Globus pallidus (tissue), 1 donor: ENCODE measurements at regions not wholly inside any gene's neighbourhood (a gene's known extent, or its start where the extent isn't known, plus 50 kb on each side); places are given as distances from the start of the nearest gene placed in this dataset.

ENCODE experiments used
- DNase-seq: peaks from one replicate; pipeline ENCODE4 v3.0.0-alpha.2; 2015; ENCODE audit warnings: low spot score

DNA sequence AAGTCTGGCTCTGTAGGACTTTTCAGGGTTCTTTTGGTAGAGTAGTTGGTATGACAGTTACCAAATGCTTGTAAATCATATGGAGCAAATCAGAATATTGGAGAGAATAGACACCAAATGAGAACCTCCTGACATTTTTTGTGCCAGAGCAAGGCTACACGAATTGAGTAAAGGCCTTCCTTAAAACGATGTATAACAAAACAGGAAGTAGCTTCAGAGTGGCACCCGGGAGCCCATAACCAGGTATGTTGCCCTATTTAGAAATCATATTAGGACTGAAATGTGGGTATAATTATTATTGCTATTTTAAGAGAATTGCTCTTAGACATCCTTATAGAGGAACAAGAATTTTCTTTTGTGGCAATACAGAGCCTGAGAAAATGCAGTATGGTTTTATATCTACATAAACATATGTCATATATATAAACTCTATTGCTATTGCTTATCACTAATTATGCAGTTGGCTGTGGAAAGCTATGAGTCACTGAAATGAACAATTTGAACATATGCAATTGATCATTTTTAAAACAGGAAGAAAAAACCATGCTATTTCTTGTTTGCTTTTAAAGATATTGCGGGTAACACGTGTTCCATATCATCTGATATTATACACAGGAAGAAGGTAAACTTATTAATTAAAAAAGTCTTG, 197.4 kb upstream of the MTPN start:
- no peak for DNase-seq

DNA sequence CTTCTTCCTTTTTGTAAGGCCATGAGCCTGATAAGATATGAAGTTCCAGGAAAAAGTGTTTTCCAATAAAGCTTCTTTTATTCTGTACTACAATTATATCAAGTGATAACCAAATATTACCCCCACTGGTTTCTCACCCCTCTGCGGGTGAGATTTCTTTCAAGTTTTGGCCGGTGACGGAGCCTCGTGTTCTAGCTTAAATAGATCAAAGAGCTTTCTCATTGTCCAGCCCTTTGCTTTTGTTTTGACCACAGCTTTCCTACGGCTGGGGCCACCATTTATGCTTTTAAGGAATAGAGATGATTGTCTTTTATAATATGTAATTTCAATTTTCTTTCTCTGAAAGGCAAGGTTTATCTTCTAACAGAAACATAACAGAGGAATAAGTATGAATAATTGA, 196.7 kb upstream of the MTPN start:
- no peak for DNase-seq

DNA sequence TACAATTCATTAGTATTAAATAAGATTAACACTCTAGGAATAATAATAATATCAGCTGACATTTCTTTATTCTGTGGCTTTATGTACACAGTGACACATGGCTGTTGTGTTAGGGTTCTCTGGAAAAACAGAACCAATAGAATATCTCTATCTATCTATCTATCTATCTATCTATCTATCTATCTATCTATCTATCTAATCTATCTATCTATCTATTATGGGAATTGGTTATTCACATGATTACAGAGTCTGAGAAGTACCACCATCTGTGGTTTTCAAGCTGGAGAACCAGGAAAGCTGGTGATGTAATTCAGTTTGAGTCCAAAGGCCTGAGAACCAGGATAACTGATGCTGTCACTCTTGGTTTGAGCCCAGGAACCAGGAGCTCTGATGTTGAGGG, 194.1 kb upstream of the MTPN start:
- no peak for DNase-seq

DNA sequence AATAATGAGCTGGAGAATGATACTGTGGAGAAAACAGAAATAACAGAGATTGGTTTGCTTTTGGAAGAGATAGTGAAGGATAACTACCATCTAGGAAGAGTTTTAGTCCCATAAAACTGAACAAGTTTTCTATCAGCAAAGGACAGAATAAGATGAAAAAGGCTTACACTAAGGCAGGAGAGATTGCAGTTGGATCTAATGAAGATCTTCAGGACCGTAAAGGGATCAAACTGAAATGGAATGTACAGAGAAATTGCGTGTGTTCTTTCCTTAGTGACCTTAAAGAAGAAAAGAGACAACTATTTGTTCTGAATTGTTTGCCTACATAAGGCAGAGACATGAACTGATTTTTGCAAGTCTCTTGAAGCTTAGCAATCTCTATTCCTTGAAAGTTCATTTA, 191.7 kb upstream of the MTPN start:
- DNase-seq, result no peak

DNA sequence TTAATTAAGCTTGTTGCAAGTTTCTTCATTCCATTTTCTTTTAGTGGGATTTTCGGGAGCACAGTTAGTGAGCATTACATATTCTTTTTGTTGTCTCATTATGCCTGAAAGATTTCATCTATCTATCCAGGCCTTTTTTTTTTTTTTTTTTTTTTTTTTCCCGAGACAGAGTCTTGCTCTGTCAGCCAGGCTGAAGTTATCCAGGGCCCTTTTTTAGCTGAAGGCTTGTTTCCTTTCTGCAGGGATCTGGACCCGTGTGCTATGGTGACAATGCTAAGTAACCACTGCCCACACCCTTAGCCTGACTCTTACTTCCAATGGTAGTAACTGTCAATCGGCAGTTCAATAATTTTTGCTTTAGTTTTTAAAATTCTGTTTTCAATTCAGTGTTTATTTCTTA, 190.8 kb upstream of the MTPN start:
- no peak for DNase-seq

DNA sequence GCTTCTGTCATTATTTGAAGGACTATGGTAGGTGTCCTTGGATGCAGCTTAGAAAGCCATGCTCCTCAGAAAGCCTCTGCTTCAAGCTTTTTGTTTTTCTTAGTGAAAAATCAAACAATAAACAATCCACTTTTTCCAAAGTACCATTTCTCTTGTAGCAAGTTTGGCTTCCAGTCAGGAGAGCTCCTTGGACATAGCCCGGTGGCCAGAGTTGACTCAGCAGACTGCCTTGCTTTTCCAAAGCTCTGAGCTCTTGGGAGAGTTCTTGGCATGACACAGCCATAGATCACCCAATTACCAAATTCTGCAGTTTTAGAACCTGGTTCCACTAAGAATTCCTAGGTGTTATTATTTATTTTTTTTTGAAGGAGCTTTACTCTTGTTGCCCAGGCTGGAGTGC, 189.4 kb upstream of the MTPN start:
- no peak for DNase-seq

DNA sequence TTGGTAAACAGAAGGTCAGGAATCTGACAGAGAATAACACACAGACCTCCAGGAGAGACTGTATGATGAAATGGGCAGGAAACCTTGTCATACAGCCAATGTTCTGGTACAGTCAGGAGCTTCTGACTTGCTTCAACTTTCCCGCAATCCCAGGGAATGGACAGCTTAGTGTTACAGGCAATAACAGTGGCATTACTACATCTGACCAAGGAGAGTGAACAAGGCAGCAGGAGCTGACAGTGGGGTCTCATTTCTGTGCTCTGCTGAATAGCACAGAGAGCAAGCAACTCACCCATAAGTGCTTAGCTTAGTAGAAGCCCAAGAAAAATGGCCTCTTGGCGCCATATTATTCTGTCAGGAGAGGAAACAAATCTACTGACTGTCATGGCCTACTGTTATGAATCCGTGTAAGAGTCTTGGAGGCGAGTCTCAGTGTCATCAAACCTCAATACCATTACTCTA, 186.2 kb upstream of the MTPN start:
- DNase-seq, result no peak

DNA sequence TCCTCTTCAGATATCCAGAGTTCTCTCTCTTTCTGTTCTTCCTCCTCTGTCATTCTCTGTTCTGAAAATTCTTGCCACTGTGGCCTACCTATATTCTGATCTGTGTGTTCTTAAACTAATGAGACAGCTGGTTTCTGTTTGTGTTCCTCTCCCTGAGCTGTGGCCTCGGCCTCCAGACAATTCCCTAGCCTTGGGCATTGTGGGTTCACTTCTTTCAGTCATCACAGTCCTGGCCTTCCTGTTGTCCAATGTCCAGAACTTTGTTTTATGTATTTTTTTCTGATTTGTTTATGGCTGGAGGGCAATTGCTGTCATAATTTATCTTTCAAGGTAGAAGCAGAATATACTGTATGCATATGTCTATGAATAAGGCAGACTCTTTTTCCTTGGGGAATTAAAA, 173.2 kb upstream of the MTPN start:
- DNase-seq, result no peak

DNA sequence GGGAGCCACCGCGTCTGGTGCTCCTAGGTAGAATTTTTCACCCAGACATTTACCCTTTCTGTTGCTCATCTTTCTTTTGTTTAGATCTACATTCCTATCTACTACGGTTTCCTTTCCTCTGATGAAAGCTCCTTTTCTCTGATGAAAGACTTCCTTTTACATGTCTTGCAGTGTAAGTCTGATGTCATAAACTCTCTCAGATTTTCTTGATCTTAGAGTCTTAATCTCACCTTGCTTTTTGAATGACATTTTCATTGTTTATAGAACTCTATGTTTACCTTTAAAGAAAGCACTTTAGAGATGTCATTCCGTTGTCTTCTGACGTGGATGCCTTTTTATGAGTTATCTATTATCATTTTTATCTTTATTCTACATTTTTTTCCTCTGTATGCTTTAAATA, 171.8 kb upstream of the MTPN start:
- DNase-seq, result no peak

DNA sequence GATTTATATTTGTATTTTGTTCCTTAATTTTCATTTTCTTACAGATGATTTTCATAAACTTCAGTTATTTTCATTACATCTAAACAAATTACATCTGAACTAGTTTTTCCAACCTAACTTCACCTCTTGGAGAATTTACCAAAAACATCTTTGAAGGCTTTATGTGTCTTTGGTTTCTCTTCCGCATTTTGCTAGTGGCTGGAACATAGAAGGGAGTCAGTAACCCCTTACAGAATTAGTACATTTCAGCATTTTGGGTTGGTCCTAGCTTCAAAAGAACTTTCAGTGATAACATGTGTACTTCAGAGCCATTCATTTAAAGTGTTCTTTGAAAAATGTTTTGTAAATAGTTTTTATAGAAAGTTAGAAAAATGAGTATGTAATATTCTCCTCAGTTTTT, 169.8 kb upstream of the MTPN start:
- no peak for DNase-seq

DNA sequence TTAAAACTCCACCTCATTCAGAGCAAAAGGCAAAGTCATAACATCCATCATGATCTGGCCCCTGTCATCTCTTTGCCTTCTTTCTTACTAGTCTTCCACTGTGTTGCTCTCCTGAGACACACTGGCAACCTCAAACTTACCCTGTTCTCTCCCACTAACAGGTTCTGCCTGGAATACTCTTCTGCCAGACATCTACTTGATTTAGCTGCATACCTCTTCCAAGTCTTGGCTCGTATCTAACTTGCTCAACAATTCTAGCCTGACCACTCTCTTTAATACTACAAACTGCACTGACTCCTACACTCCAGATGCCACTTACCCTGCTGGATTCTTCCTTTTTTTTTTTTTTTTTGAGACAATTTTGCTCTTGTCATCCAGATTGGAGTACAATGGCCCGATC, 167.0 kb upstream of the MTPN start:
- DNase-seq, result no peak

DNA sequence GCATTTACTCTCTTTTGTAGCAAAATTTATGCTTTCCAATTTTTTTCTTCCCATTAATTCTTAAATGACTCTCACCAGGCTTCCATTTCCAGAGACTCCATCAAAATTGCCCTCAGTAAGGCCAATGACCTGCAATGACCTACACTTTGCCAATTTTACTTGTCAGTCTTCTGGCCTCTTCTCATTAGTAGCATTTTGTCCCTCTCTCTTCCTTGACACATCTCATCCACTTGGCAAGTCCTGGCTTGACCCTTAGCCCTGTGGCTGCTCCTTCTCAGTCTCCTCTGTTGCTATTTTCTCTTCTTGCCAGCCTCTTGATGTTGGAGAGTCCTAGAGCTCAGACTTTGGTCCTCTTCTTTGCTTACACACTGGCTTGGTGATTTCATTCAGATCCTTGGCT, 166.1 kb upstream of the MTPN start:
- DNase-seq, result no peak

DNA sequence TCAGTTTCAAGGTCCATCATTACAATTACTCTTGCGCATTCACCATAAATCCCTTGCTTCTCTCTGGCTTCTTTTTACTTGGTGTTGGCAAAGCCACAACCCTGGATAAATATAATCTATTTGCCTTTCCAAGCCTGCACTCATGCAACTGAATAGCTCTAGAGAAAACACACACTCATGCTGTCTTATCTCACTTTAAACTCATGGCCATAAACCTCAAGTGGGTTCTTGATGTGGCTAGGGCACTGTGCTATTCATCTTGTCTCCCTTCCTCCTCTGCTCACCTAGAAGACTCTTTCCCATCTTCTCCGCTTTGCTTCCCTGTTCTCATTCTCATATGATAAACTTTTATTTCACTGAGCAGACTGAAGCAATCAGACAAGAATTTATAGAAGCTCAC, 165.4 kb upstream of the MTPN start:
- no peak for DNase-seq

DNA sequence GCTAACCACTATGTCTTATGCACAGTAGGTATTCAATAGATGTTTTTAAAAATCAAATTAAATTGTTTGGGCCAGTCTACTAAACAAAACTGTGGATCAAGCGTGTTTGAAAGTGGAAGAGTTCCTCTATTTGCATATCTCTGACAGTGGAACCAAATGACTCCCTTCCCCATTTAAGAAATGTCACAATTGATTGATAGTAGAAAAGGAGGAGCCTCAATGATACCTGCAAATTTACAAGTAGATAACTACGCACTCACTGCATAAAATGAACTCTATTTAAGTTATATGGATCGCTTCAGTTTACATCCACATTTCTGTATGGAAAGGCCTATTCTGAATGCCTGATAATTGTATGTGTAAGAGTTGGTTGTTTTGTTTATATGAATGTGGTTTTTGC, 163.3 kb upstream of the MTPN start:
- DNase-seq, result no peak

DNA sequence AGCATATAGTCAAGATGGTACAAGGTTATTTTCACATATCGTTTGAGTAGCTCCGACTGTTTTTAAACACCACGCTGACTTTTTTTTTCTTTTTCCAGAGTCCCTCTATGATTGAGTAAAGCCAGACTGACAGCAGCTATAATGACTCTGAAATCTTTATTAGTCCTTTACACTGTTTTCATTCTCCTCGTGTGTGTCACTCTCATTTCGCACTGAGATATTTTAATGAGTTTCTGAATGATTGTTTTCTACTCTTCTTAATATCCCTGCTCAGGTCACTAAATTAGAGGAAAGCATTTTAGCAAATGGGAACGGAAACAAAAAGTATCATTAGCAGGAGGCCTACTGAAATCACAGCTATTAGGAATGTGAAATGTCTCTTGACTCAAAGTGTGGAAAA, 162.3 kb upstream of the MTPN start:
- no peak for DNase-seq

DNA sequence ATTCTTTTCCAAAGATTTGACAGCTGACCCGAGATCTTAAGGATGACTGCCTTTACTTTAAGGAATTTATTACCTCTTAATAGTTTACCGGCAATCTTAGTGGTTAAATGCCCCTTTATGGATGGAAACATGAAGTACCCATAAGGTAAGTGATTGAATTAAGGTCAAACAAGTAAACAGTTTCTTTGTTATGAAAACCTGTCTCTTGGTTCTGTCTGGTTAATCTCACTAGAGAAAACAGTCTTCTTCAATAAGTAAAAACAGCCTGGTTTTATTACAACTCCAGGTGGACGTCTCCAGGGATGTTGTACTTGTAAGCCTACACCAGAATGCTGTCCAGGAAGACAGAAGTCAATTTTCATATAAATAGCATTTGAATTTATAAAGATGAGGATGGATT, 161.8 kb upstream of the MTPN start:
- no peak for DNase-seq

DNA sequence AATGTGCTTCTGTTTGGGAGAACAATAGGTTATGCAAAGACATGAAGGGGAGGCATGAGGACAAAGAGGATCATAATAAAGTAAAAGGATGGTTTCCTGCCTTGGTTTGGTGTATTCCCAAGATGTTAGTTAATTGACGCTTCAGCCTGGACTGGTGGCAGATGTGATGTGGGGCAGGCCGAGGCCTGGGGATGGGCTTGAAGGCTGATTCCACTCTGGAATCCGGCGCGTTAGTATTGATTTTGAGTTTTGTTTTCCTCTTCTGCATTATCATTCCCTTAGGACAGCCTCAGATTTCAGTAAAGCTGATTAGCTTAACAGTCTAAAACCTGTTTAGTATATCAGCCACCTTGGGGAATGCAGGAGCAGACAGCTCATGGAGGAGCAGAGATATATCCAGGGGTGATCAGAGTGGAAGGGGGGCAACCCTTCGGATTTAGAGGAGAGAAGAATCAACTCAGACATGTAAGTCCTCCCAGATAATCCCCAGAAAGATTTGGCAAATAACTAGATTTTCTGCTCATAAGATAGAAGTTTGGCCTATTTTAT, 159.8 kb upstream of the MTPN start:
- DNase-seq, result no peak

DNA sequence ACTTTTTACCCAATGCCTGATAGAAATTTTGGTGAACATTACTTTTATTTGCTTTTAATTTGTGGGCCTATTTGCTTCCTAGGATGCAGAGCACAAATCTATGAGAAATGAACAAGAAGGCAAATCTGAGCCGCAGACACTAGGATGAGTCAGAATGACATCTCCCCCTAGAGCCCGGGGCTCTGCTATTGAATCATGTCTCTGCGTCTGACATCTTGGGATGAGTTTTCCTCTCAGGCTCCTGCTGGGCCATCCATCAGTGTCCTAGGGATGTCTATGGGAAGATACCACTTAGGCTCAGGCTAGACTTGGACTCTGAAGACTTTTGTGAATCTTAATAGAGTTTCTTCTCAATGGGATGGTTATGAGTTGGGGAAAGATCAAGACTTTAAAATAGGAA, 157.3 kb upstream of the MTPN start:
- DNase-seq, result no peak

DNA sequence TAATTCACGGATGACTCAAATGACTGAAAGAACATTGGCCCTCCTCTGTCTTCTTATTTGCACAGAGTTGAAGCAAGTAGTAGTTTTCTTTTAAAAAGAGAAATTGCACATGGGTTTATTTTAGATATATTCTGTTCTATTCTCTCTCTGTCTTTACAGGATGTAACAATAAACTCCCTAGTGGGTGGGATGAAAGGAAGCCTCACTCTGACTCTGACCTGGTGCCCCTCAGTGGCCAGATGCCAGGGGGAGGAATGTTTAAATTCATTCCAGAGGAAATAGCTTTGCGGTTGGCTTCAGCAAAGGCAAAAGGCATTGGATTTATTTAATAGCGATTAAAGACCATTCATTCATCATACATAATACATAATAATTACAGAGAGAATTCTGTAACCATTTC, 156.4 kb upstream of the MTPN start:
- no peak for DNase-seq

DNA sequence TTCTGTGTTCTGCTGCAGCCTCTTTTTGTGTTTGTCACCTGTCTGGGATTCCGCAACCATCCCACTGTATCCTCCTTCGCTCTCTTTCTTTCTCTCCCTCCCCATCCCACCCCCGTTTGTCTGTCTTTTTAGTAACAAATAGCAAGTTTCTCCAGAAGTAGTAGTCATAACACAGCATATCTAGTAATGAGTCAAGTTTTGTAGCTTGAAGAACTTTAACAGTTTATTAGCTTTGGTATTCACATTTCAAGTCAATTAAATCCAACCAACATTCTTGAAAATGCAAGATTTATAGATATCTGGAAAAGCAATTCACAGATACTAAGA, 154.1 kb upstream of the MTPN start:
- no peak for DNase-seq

DNA sequence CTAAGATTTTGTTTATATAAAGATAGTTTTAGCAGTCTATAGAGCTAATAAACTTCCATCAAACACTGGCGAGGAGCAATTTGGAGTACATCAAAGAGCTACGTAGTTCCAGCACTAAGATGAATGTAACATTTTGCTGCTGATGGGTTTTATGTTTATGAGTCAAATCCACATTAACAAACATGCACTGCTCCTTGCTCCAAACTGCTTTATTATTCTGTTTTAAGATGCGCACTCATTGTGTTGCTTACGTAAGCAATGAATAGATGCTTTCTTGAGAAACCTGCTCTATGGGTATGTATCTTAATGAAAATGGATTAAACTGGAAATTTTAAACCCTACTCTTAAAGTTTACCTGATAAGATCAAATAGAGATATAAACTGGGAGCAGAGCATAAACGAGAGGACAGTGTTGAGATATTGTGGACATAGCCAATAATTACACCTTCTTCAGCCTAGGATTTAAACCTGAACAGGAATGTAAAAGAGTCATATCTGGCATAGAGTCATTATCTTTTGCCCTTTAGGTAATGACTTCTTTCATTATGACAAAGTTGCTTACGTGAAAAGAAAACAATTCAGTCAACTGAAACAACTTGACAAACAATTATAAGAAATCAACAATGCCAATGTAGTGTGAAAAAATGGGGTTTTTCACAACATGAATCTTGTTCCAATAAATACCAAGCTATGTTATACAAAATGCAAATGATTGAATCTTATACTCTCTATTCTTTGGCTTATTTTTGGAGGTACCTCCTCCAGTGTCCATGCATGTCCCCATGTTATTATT, 153.5 kb upstream of the MTPN start:
- no peak for DNase-seq

DNA sequence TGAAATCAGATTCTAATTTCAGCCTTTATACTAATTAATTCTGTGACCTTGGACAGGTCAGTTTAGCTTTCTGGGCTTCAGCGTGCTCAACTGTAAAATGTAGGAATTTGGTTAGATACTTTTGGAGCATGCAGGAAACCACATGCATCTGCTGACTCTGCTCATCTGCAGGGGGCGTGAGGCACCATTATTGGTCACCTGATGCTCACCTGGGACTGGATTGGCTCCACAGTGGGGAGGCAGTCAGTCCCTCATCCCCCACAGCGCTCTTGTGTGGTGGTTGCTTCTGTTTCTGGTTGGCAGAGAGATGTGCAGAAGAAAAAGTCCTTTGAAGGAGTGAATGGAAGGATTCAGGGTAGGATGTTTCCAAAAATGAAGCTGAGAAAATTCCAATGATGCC, 150.9 kb upstream of the MTPN start:
- no peak for DNase-seq

DNA sequence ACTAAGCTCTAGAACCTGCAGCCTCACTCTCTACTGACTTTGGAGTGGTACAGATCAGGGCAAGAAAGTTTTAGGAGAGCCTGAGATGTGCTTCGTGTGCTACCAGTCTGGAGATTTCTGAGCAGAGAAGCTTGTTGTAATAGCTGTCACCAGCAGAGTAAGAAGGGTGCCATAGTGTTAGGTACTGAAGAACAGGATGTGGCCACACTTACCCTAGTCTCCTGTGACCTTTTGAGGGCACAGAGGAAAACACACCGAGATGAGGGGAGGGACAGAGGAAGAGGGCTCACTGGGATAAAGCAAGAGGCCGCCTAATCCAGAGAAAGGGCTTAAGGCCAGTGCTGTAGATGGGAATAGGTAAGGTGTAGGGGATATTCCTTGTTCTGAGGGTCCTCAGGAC, 146.2 kb upstream of the MTPN start:
- no peak for DNase-seq

DNA sequence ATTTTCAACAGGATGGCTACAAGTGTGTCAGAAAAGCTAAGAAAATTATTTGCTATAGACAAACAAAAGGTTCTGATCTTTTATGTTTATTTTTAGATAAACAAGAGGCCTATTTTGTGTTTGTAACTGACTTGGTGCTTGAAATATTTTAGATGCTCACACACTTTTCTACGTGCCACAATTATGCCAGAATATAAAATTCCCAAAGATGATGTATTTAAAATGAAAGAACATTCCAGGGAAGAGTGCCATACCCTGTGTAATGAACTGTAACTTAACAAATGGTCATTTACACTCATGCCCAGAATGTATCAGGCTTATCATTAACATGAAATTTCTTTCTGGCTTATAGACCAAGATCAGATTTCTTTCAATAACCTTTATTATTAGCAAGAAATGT, 144.9 kb upstream of the MTPN start:
- no peak for DNase-seq
